GM23338 (cell line): ENCODE measurements at regions not wholly inside any gene's neighbourhood (a gene's known extent, or its start where the extent isn't known, plus 50 kb on each side); places are given as distances from the start of the nearest gene placed in this dataset.

Experiments
- ATAC-seq: fragments of 200-7000 bp; cut with Tn5 transposase; 3 replicates; pipeline ENCODE4 v1.9.1; 2020
- DNase-seq: peaks from one replicate; pipeline ENCODE4 v3.0.0-alpha.2; 2015; ENCODE audit warnings: low spot score
- H2AFZ ChIP-seq: fragments of 200-600 bp; sonication (generic); 2 replicates; pipeline ENCODE4 v1.8.0; 2016; ENCODE audit warnings: antibody characterized with exemption, mild to moderate bottlenecking, moderate library complexity
- H3F3A ChIP-seq: fragments of 200-600 bp; sonication (generic); replicated peaks from 2 replicates; pipeline ENCODE4 v1.8.0; 2017; ENCODE audit warnings: antibody characterized with exemption, mixed run types, low read depth
- H3K27ac ChIP-seq: fragments of 200-600 bp; sonication (generic); 2 replicates; pipeline ENCODE4 v1.6.1; 2016; ENCODE audit warnings: low read depth
- H3K27me3 ChIP-seq: fragments of 200-600 bp; sonication (generic); 2 replicates; pipeline ENCODE4 v1.8.0; 2016; ENCODE audit warnings: mild to moderate bottlenecking, mixed run types, moderate library complexity; ENCODE audit not compliant: insufficient read depth
- H3K36me3 ChIP-seq: fragments of 200-600 bp; sonication (generic); 2 replicates; pipeline ENCODE4 v1.8.0; 2016; ENCODE audit warnings: mild to moderate bottlenecking; ENCODE audit not compliant: insufficient read depth
- H3K4me1 ChIP-seq: fragments of 200-600 bp; sonication (generic); 2 replicates; pipeline ENCODE4 v1.8.0; 2016; ENCODE audit warnings: mild to moderate bottlenecking, moderate library complexity; ENCODE audit not compliant: insufficient read depth
- H3K4me2 ChIP-seq: fragments of 200-600 bp; sonication (generic); 2 replicates; pipeline ENCODE4 v1.7.1; 2017; ENCODE audit warnings: mixed run types
- H3K4me3 ChIP-seq: fragments of 200-600 bp; sonication (generic); 2 replicates; pipeline ENCODE4 v1.6.1; 2016; ENCODE audit warnings: mixed run types
- H3K79me2 ChIP-seq: fragments of 200-600 bp; sonication (generic); replicated peaks from 2 replicates; pipeline ENCODE4 v1.8.0; 2017; ENCODE audit warnings: mild to moderate bottlenecking; ENCODE audit not compliant: insufficient read depth
- H3K9me2 ChIP-seq: fragments of 200-600 bp; sonication (generic); 2 replicates; pipeline ENCODE4 v1.8.0; 2017; ENCODE audit not compliant: insufficient read depth
- H4K20me1 ChIP-seq: fragments of 200-600 bp; sonication (generic); replicated peaks from 2 replicates; pipeline ENCODE4 v1.8.0; 2017; ENCODE audit warnings: mild to moderate bottlenecking; ENCODE audit not compliant: insufficient read depth
- H3K27ac Mint-ChIP-seq: 2 replicates; pipeline ENCODE4 v1.8.0; 2020; ENCODE audit warnings: inconsistent platforms, mild to moderate bottlenecking, moderate library complexity, mixed read lengths
- H3K27me3 Mint-ChIP-seq: 3 replicates; pipeline ENCODE4 v1.8.0; 2022; ENCODE audit warnings: low read depth, mild to moderate bottlenecking, moderate library complexity, mixed read lengths, inconsistent platforms; ENCODE audit not compliant: insufficient read depth, poor library complexity
- H3K36me3 Mint-ChIP-seq: 3 replicates; pipeline ENCODE4 v1.8.0; 2021; ENCODE audit warnings: low read depth, mild to moderate bottlenecking, inconsistent platforms, moderate library complexity, mixed read lengths
- H3K4me1 Mint-ChIP-seq: 3 replicates; pipeline ENCODE4 v1.8.0; 2020; ENCODE audit warnings: mild to moderate bottlenecking, inconsistent platforms, mixed read lengths
- H3K4me3 Mint-ChIP-seq: 3 replicates; pipeline ENCODE4 v1.8.0; 2021; ENCODE audit warnings: moderate library complexity, mild to moderate bottlenecking, inconsistent platforms, mixed read lengths
- H3K9me3 Mint-ChIP-seq: 3 replicates; pipeline ENCODE4 v1.8.0; 2020; ENCODE audit warnings: moderate library complexity, mild to moderate bottlenecking, inconsistent platforms, mixed read lengths
- CREB1 ChIP-seq: fragments of 250-450 bp; sonication (Bioruptor Pico); IDR thresholded peaks from 2 replicates; pipeline ENCODE4 v1.5.0; 2020; ENCODE audit warnings: low read depth, mild to moderate bottlenecking, moderate library complexity
- CTCF ChIP-seq, 2 experiments: fragments of 200-600 bp in 1 of 2; sonication (generic) in 1 of 2; conservative IDR thresholded peaks; 2 replicates each; pipeline versions ENCODE4 v1.5.1 to v1.6.1; 2016 to 2017; ENCODE audit warnings: antibody characterized with exemption in 2 of 2, low read depth in 2 of 2, mild to moderate bottlenecking in 2 of 2, moderate library complexity in 1 of 2
- ETS1 ChIP-seq: IDR thresholded peaks from 2 replicates; pipeline ENCODE4 v1.6.1; 2016; ENCODE audit warnings: antibody characterized with exemption
- EZH2 ChIP-seq: fragments of 200-600 bp; sonication (generic); IDR thresholded peaks from one replicate; pipeline ENCODE4 v1.8.0; 2017; ENCODE audit warnings: antibody characterized with exemption, mild to moderate bottlenecking, low read depth; ENCODE audit not compliant: unreplicated experiment
- EZH2phosphoT487 ChIP-seq: fragments of 200-600 bp; sonication (generic); IDR thresholded peaks from one replicate; pipeline ENCODE4 v1.8.1; 2018; ENCODE audit warnings: antibody characterized with exemption; ENCODE audit not compliant: unreplicated experiment
- JUNB ChIP-seq: IDR thresholded peaks from one replicate; pipeline ENCODE4 v1.6.1; 2016; ENCODE audit warnings: antibody characterized with exemption; ENCODE audit not compliant: unreplicated experiment
- NANOG ChIP-seq: IDR thresholded peaks from 2 replicates; pipeline ENCODE4 v1.6.1; 2016; ENCODE audit warnings: antibody characterized with exemption, borderline replicate concordance
- POLR2AphosphoS5 ChIP-seq: IDR thresholded peaks from 2 replicates; pipeline ENCODE4 v1.6.1; 2016; ENCODE audit warnings: antibody characterized with exemption, low read depth
- REST ChIP-seq: IDR thresholded peaks from one replicate; pipeline ENCODE4 v1.6.1; 2018; ENCODE audit warnings: antibody characterized with exemption; ENCODE audit not compliant: unreplicated experiment
- STAT1 ChIP-seq: IDR thresholded peaks from one replicate; pipeline ENCODE4 v1.6.1; 2016; ENCODE audit warnings: antibody characterized with exemption; ENCODE audit not compliant: unreplicated experiment
- ZNF114 ChIP-seq: fragments of 250-450 bp; sonication (Bioruptor Pico); IDR thresholded peaks from 2 replicates; pipeline ENCODE4 v1.5.0; 2020; ENCODE audit warnings: mild to moderate bottlenecking, moderate library complexity
- ZNF331 ChIP-seq: fragments of 250-450 bp; sonication (Bioruptor Pico); IDR thresholded peaks from 2 replicates; pipeline ENCODE4 v1.5.0; 2020; ENCODE audit warnings: low read depth, mild to moderate bottlenecking, moderate library complexity
- ZNF462 ChIP-seq: fragments of 250-450 bp; sonication (Bioruptor Pico); IDR thresholded peaks from 2 replicates; pipeline ENCODE4 v1.5.0; 2020; ENCODE audit warnings: mild to moderate bottlenecking, moderate library complexity

GRCh38 chr6:1039191-1039590 lies 272.7 kb upstream of the FOXQ1 start:
- no peaks in the 10 kb centered on the region for H3K79me2 ChIP-seq
- Mint-ChIP-seq H3K4me3 (no peak overlapping the region), H3K36me3 (no peaks in the 10 kb centered on the region), H3K4me1 (no peaks in the 10 kb centered on the region; the same call in 2 of the 3 replicates), H3K27ac (no peak overlapping the region), H3K27me3 (peaks cover 3% of the 10 kb centered on the region), H3K9me3 (no peaks in the 10 kb centered on the region)
- no peak overlapping the region for H2AFZ ChIP-seq
- no peak for TF ChIP-seq EZH2
- no peak for TF ChIP-seq REST
- no peak for TF ChIP-seq POLR2AphosphoS5
- no peak for TF ChIP-seq NANOG
- TF ChIP-seq CTCF (conservative IDR thresholded peaks at IDR 0.05; ENCODE audit: low read depth in 2 of 2) = no peak
- TF ChIP-seq ZNF114 (CRISPR knock-in tag) = no peak
- no peak for TF ChIP-seq ZNF331
- no peak for TF ChIP-seq STAT1
- no peak for TF ChIP-seq ETS1
- no peak for TF ChIP-seq JUNB
- TF ChIP-seq CREB1 = no peak
- no peak for TF ChIP-seq EZH2phosphoT487
- no peak for TF ChIP-seq ZNF462 (CRISPR knock-in tag)
- H4K20me1 ChIP-seq = no peaks in the 10 kb centered on the region
- no peaks in the 10 kb centered on the region for H3K9me2 ChIP-seq
- no peaks in the 10 kb centered on the region for H3K4me1 ChIP-seq
- H3F3A ChIP-seq = no peaks in the 10 kb centered on the region
- no peak; the same call in 2 of the 3 replicates for ATAC-seq
- no peaks in the 10 kb centered on the region for H3K36me3 ChIP-seq
- no peak overlapping the region for H3K27ac ChIP-seq
- no peak overlapping the region for H3K4me2 ChIP-seq
- H3K27me3 ChIP-seq = no peaks in the 10 kb centered on the region
- DNase-seq = no peak
- H3K4me3 ChIP-seq = no peak overlapping the region
